Myocyte (in vitro differentiated cells): ENCODE measurements at regions not wholly inside any gene's neighbourhood (a gene's known extent, or its start where the extent isn't known, plus 50 kb on each side); places are given as distances from the start of the nearest gene placed in this dataset.

ENCODE experiments used
- DNase-seq: peaks from one replicate; pipeline ENCODE4 v3.0.0-alpha.2; 2012; ENCODE audit warnings: low read depth

- DNase-seq, result no peak
Measured at GRCh38 chr22:26995235-26995634, 337.8 kb downstream of the MIAT start.

DNA sequence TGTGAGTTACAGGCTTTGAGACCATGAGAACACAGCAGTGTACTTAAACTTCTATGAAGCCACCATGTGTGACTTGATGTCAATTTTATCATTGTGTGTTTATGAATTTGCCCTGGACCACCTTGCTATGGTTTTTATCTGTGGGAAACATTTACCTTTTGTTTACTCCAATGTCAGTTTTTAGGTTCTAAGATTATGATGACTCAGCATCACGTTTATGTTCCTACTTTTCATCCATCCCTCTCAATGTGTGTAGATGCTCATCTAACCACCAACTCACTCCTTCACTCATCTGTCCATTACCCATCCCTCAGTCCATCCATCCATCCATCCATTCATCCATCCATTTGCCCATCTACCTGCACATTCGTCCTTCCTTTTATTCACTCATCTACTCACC, 338.8 kb downstream of the MIAT start:
- no peak for DNase-seq

GRCh38 chr22:26998129-26998528, 340.7 kb downstream of the MIAT start:
- DNase-seq, result no peak

DNA sequence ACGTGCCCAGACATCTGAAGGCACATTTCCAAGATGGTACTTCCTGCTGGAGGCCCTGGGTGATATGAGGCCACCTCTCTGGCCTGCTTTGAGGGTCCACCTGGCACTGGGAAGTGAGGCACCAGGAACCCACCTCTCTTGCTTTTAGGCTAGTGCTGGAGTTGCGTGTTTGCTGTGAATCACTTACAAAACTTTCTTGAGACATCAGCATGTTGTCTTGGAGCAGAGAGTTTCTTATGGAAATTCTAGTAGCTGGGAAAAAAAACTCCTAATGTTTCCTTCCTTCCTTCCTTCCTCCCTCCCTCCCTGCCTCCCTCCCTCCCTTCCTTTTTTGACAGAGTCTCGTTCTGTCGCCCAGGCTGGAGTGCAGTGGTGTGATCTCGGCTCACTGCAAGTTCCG, 341.3 kb downstream of the MIAT start:
- DNase-seq, result no peak

DNA sequence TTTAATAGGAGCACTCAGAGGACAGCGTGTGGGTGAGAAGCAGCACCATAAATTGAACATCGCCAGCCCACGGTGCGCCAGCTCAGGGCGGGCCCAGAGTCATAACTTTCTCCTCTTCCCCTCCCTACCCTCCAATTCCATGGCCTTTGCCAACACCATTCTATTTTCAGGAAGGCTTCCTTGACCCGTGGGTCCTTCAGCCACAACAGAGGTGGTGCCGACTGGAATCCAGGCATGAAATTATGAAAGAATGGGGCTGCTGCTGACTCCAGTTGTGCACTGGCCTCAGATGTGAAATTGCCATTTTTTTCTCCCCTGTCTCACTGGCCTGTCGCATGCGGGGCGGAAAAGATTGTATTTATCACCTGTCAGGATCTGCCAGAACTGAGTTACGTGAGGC, 345.9 kb downstream of the MIAT start:
- no peak for DNase-seq

DNA sequence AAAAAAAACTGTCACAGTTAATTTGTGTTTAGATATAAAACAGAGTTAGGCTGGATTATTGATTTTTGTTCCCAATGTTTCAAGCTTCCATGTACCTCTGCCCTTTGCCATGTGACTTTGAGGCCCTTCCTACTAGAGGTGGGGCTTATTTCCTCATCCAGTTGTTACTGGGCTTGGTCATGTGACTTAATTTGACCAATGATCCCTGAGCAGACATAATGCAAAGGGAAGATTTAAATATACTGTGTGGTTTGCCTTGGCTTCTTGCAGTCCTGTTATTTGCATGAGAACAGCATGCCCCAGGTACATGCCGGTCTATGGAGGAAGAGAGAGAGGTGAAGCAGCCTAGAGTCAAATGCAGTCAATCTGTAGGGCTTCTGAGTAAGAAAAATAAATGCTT, 347.0 kb downstream of the MIAT start:
- DNase-seq, result no peak

- DNase-seq, result no peak
Measured at GRCh38 chr22:27008454-27008853, 351.1 kb downstream of the MIAT start.

DNA sequence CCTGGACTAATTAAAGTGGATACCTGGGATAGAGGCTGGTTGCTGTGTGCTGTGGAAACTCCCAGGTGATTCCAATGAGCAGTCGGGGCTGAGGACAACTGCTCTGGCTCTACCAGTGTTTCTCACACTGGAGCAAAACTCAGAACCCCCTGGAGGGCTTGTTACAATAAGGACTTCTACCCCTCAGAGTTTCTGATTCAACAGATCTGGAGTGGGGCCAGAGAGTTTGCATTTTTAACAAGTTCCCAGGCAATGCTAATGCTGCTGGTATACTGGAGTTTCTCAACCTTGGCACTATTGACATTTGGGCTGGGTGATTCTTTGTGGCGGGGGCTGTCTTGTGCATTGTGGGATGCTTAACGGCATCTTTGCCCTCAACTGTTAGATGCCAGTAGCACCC, 353.7 kb downstream of the MIAT start:
- DNase-seq, result no peak

- DNase-seq, result peak; percentile 5
Measured at GRCh38 chr22:27011717-27012116, 354.3 kb downstream of the MIAT start.

- DNase-seq, result no peak
Measured at GRCh38 chr22:27019827-27020226, 362.4 kb downstream of the MIAT start.

DNA sequence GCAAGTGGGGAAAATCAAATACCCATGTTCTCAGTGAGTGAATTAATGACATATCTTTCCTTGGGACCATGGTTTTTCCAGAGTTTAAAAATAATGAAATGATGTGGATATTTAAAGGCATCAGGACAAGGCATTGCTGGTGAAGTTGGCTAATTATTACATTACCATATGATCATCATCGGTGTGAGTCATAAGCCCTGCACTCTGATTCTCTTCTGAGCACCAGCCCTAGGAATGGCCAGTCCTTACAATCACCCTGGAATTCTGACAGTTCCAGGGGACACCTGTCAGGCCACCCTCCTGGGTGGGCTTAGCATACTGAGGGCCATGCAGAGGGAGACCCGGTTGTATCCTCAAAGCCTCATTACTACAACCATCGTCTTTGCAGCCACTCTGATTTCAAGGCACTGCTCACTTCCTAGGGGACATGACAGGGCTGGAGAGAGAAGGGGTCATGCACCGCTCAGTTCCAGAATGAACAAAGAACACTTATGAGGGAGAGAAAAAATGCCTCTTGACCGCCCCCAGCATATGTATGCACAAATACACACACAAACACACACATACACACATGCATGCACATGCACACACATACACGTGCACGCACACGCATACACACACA, 365.0 kb downstream of the MIAT start:
- DNase-seq, result no peak

DNA sequence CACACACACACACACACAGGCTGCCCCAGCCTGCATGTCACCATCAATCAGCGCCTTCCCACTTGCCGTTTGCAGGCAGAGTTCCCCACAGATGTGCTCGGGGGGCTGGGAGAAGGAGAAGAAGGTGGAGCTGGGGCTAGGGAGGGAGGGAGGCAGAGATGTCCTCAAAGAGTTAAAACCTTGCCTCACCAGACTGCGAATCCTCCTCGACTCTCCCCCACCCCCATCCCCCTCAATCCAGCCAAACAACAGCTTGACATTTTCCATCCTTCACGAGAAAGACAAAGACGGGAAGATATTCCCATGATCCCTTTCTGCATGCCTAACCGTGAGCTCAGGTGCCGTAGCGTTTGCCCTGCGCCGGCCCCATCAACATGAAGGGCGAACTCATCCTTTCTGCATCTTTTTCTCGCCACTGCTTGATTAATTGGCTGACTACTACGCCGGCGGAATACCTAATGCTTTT, 365.5 kb downstream of the MIAT start:
- DNase-seq, result no peak

- DNase-seq, result no peak
Measured at GRCh38 chr22:27023591-27023990, 366.2 kb downstream of the MIAT start.

DNA sequence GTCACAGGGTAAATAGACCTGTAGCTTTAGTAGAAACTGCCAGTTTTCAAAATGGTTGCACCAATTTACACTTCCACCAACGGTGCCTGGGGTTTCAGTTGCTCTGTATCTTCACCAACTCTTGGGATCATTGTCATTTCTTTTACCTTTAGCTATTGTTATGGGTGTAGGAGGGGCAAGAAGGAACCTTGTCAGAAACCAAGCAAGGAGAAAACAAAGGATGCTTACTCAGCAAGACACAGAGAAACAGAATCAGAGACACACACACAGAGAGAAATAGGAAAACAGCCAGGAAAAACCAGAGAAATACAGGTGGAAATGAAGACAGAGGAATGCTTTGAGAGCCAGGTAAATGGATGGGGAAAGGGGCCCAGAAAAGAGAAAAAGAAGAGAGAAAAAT, 367.6 kb downstream of the MIAT start:
- no peak for DNase-seq

- no peak for DNase-seq
Measured at GRCh38 chr22:27028093-27028492, 370.7 kb downstream of the MIAT start.

DNA sequence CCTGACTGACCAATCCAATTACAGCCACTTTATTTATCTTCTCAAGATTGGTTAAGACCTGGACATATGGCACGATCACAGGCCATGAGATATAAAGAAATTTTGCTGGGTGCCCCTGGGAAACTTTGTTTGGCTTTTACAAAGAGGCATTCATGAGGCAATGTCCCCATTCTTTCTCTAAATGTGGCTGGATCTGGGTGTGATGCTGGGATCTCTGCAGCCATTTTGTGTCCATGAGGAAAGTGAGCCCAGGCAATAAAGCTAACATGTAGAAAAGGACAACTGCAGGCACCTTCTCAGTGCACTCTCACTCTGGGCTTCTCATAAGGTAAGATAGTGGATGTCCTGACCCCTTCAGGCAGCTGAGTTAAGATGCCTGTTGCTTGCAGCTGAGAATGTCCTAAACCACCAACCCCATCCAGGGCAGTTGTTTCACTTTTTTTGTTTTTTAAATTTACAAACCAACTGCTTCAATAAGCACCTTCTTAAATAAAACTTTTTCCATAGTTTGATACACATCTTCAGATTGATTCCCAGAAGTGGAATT, 372.3 kb downstream of the MIAT start:
- DNase-seq, result no peak

GRCh38 chr22:27032091-27032761, 374.8 kb downstream of the MIAT start:
- peak; percentile 71 for DNase-seq

DNA sequence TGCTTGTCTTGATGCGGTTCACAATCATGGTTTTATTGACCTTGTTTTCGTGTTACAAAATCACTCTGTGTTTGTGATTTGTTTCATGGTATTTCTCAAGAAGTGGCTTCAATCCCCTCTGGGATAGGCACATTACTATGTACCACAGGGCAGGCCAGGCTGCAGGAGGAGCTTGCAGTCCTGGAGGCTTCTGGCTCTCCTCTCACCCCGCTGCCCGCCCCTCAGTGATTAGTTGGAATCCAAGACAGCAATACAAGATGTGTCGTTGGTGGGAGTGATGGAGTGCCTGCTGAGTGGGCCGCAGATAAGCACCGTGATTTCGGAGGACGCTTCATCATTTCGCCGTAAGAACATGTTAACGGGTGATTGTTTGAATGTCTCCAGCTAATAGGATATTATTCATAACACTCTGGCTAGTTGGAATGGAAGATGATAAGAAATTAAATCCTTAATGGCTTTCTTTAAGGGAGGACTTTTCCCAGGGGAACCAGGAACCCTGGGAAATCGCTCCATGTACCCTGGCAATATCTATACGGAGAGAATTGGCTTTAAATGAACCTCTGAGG, 384.4 kb downstream of the MIAT start:
- no peak for DNase-seq

DNA sequence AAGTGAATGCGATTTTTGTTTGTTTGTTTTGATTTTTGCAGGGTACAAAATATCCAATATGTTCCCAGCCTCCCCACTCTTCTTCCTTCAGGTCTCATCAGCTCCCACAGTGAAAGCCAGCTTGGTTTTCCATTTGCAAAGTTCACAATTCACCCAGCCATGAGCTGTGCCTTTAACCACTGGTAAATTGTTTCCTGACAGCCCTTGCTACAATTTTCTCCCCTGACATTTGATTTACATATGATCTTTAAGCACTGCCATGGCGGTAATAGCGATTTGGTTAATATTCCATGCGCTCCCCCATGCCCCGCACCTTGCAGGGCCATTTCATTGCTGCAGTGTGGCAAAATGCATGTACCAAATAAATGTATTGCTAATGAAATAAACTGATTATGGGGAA, 385.9 kb downstream of the MIAT start:
- no peak for DNase-seq

DNA sequence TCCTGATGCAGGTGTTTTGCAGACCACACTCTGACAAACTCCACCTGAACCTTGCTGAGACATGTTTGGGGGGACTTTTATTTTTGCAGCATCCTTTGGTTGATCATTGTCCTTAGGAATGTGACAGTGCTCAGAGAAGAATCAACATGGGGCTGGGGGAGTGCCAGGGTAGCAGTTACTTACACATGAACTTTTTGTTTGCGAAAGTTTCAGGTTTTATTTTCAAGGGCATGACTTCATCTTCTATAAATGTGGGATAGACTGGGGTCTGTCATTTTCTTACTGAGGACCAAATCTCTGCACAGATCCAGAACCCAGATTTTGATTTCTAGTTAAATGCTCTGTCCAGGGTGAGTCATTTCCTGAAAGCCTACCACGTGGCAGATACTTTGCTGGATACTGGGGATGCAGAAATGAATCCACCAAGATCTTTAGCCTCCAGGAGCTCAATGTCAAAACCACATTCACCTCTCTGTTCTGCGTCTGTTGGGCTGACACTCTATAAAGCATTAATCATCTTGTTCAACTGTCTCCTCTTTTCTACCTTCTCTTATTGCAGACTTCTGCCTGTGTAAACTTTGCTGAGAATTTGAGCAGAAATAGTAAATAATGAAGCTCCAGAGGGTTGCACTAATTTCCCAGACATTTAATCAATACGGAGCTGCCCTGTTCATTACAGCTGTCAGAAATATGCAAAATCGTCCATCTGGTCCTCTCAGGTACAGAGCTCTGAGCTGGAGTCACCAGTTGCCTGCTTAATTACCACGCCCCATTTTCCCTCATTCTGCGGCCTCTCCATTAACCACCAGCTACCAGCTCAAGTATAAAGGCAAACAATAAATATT, 387.9 kb downstream of the MIAT start:
- DNase-seq, result peak; percentile 24

- DNase-seq, result no peak
Measured at GRCh38 chr22:27046086-27046485, 388.7 kb downstream of the MIAT start.

- DNase-seq, result no peak
Measured at GRCh38 chr22:27046603-27047002, 389.2 kb downstream of the MIAT start.
